ENCODE measurements at regions not wholly inside any gene's neighbourhood (a gene's known extent, or its start where the extent isn't known, plus 50 kb on each side); places are given as distances from the start of the nearest gene placed in this dataset.

GRCh38 chr6:21732731-21733130 is 139.2 kb downstream of the SOX4 start:
- peak; percentile 68 for ATAC-seq
- no peak for TF ChIP-seq OSR1 (CRISPR knock-in tag; IDR thresholded peaks at IDR 0.05)
- no peak for TF ChIP-seq SNAI2 (CRISPR knock-in tag; IDR thresholded peaks at IDR 0.05)
- no peak for TF ChIP-seq PPARA (CRISPR knock-in tag; IDR thresholded peaks at IDR 0.05; ENCODE audit: borderline replicate concordance)
- TF ChIP-seq ISL1 (CRISPR knock-in tag; IDR thresholded peaks at IDR 0.05) = no peak
- no peak for TF ChIP-seq CSRNP3 (CRISPR knock-in tag; IDR thresholded peaks at IDR 0.05)

- no peak for TF ChIP-seq BACH2 (CRISPR knock-in tag; IDR thresholded peaks at IDR 0.05; ENCODE audit: borderline replicate concordance)
- ATAC-seq = peak; percentile 52
These were observed 139.8 kb downstream of the SOX4 start for GRCh38 chr6:21733311-21733710.

GRCh38 chr6:21734204-21734603 is 140.7 kb downstream of the SOX4 start:
- no peak for ATAC-seq

GRCh38 chr6:21738180-21739094 is 144.9 kb downstream of the SOX4 start:
- ATAC-seq = no peak
- TF ChIP-seq BACH2 (CRISPR knock-in tag; IDR thresholded peaks at IDR 0.05; ENCODE audit: borderline replicate concordance) (no peak), TSHZ2 (CRISPR knock-in tag; IDR thresholded peaks at IDR 0.05) (no peak), RARB (CRISPR knock-in tag; IDR thresholded peaks at IDR 0.05) (no peak), TCF4 (CRISPR knock-in tag; IDR thresholded peaks at IDR 0.05; ENCODE audit: borderline replicate concordance) (no peak), ISL1 (CRISPR knock-in tag; IDR thresholded peaks at IDR 0.05) (no peak), SNAI2 (CRISPR knock-in tag; IDR thresholded peaks at IDR 0.05) (no peak), ARNTL (CRISPR knock-in tag; IDR thresholded peaks at IDR 0.05; ENCODE audit: borderline replicate concordance, low read depth) (no peak), PATZ1 (CRISPR knock-in tag; IDR thresholded peaks at IDR 0.05; ENCODE audit: borderline replicate concordance) (no peak), OSR1 (CRISPR knock-in tag; IDR thresholded peaks at IDR 0.05) (no peak), ZFP3 (CRISPR knock-in tag; IDR thresholded peaks at IDR 0.05) (no peak)

More at GRCh38 chr6:21734204-21734603, 140.7 kb downstream of the SOX4 start:
- no peak for TF ChIP-seq PPARA (CRISPR knock-in tag; IDR thresholded peaks at IDR 0.05; ENCODE audit: borderline replicate concordance)
- TF ChIP-seq TSHZ2 (CRISPR knock-in tag; IDR thresholded peaks at IDR 0.05) = no peak
- TF ChIP-seq PATZ1 (CRISPR knock-in tag; IDR thresholded peaks at IDR 0.05; ENCODE audit: borderline replicate concordance) = no peak
- no peak for TF ChIP-seq OSR1 (CRISPR knock-in tag; IDR thresholded peaks at IDR 0.05)
- TF ChIP-seq ZFP3 (CRISPR knock-in tag; IDR thresholded peaks at IDR 0.05) = no peak
- no peak for TF ChIP-seq SNAI2 (CRISPR knock-in tag; IDR thresholded peaks at IDR 0.05)
- no peak for TF ChIP-seq GLIS3 (CRISPR knock-in tag; IDR thresholded peaks at IDR 0.05)
- no peak for TF ChIP-seq ZNF8 (CRISPR knock-in tag; IDR thresholded peaks at IDR 0.05)
- no peak for TF ChIP-seq BACH2 (CRISPR knock-in tag; IDR thresholded peaks at IDR 0.05; ENCODE audit: borderline replicate concordance)
- no peak for TF ChIP-seq ARNTL (CRISPR knock-in tag; IDR thresholded peaks at IDR 0.05; ENCODE audit: borderline replicate concordance, low read depth)
- no peak for TF ChIP-seq ISL1 (CRISPR knock-in tag; IDR thresholded peaks at IDR 0.05)
- no peak for TF ChIP-seq ZFP30 (CRISPR knock-in tag; IDR thresholded peaks at IDR 0.05)
- no peak for TF ChIP-seq TCF4 (CRISPR knock-in tag; IDR thresholded peaks at IDR 0.05; ENCODE audit: borderline replicate concordance)
- no peak for TF ChIP-seq TOX (CRISPR knock-in tag; IDR thresholded peaks at IDR 0.05; ENCODE audit: borderline replicate concordance)
- no peak for TF ChIP-seq CSDC2 (CRISPR knock-in tag; IDR thresholded peaks at IDR 0.05)
- TF ChIP-seq ZC3H10 (CRISPR knock-in tag; IDR thresholded peaks at IDR 0.05) = no peak
- TF ChIP-seq RARB (CRISPR knock-in tag; IDR thresholded peaks at IDR 0.05) = no peak
- TF ChIP-seq ZNF70 (CRISPR knock-in tag; IDR thresholded peaks at IDR 0.05) = no peak
